T-helper 1 cell treated with Interleukin-12 subunit alpha and Interleukin-12 subunit beta and Interleukin-4 antibody, amounts not matched to agents 30 μg/mL and 1 μg/mL, for 36 hours (primary cell): ENCODE measurements at regions not wholly inside any gene's neighbourhood (a gene's known extent, or its start where the extent isn't known, plus 50 kb on each side); places are given as distances from the start of the nearest gene placed in this dataset.

Source experiments
- H3K27ac Mint-ChIP-seq: one replicate; pipeline ENCODE4 v1.8.0; 2021; ENCODE audit warnings: mild to moderate bottlenecking, mixed read lengths
- H3K27me3 Mint-ChIP-seq: one replicate; pipeline ENCODE4 v1.8.0; 2021; ENCODE audit warnings: low read depth, mixed read lengths
- H3K36me3 Mint-ChIP-seq: one replicate; pipeline ENCODE4 v1.8.0; 2021; ENCODE audit warnings: low read depth, mixed read lengths
- H3K4me1 Mint-ChIP-seq: one replicate; pipeline ENCODE4 v1.8.0; 2021; ENCODE audit warnings: low read depth, mixed read lengths
- H3K4me3 Mint-ChIP-seq: one replicate; pipeline ENCODE4 v1.8.0; 2021; ENCODE audit warnings: mild to moderate bottlenecking, moderate library complexity, mixed read lengths
- H3K9me3 Mint-ChIP-seq: one replicate; pipeline ENCODE4 v1.8.0; 2021; ENCODE audit warnings: mixed read lengths

- H3K9me3 Mint-ChIP-seq = peaks cover 5% of the 10 kb centered on the region
- no peaks in the 10 kb centered on the region for H3K36me3 Mint-ChIP-seq
- H3K27ac Mint-ChIP-seq = no peak overlapping the region
- no peaks in the 10 kb centered on the region for H3K27me3 Mint-ChIP-seq
- no peak overlapping the region for H3K4me3 Mint-ChIP-seq
- H3K4me1 Mint-ChIP-seq = no peaks in the 10 kb centered on the region
Measured at GRCh38 chr16:5500526-5500925, 402.9 kb upstream of the EEF2KMT start.

- no peak overlapping the region for H3K27ac Mint-ChIP-seq
- peaks cover 5% of the 10 kb centered on the region for H3K9me3 Mint-ChIP-seq
- H3K4me1 Mint-ChIP-seq = no peaks in the 10 kb centered on the region
- H3K36me3 Mint-ChIP-seq = no peaks in the 10 kb centered on the region
- no peaks in the 10 kb centered on the region for H3K27me3 Mint-ChIP-seq
- H3K4me3 Mint-ChIP-seq = no peak overlapping the region
Measured at GRCh38 chr16:5498562-5498961, 401.0 kb upstream of the EEF2KMT start.

DNA sequence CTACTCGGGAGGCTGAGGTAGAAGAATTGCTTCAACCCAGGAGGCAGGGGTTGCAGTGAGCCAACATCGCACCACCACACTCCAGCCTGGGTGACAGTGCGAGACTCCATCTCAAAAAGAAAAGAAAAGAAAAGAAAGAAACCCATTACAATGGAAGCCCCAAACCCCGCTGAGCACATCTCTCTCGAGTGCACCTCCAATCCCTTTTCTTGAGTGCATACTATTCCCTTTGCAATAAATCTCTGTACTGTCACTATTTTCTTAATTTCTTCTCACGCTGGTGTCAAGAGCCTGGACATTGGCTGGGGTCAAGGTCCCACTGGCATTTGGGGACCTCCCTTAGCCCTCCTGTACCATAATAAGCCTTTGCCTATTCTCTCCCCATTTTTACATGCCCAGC, 398.4 kb upstream of the EEF2KMT start:
- Mint-ChIP-seq H3K27me3 (no peaks in the 10 kb centered on the region), H3K27ac (no peak overlapping the region)

DNA sequence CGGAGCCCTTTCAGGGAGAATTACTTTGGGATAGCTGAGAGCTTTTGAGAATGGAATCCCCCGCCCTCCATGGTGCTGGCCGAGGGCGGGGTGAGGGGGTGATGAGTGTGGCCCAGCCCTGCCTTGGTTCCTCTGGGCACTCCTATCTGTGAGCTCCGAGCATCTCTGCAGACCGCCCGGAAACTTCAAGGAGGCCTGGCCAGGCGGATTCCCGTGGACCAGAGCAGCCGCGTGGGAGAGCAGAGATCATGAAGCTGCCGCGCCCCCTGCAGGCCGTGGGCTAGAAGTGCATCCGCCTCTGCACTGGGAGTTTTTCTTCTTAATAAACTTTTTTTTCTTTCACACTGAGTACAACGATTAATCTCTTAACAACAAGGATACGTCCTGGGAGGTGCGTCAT, 392.9 kb upstream of the EEF2KMT start:
- no peak overlapping the region for H3K4me3 Mint-ChIP-seq
- no peak overlapping the region for H3K27ac Mint-ChIP-seq
- no peaks in the 10 kb centered on the region for H3K27me3 Mint-ChIP-seq
- no peaks in the 10 kb centered on the region for H3K36me3 Mint-ChIP-seq
- no peaks in the 10 kb centered on the region for H3K4me1 Mint-ChIP-seq
- no peaks in the 10 kb centered on the region for H3K9me3 Mint-ChIP-seq

More for the DNA sequence above, 398.4 kb upstream of the EEF2KMT start:
- H3K4me3 Mint-ChIP-seq = no peak overlapping the region
- H3K4me1 Mint-ChIP-seq = no peaks in the 10 kb centered on the region
- no peaks in the 10 kb centered on the region for H3K36me3 Mint-ChIP-seq
- peaks cover 5% of the 10 kb centered on the region for H3K9me3 Mint-ChIP-seq

DNA sequence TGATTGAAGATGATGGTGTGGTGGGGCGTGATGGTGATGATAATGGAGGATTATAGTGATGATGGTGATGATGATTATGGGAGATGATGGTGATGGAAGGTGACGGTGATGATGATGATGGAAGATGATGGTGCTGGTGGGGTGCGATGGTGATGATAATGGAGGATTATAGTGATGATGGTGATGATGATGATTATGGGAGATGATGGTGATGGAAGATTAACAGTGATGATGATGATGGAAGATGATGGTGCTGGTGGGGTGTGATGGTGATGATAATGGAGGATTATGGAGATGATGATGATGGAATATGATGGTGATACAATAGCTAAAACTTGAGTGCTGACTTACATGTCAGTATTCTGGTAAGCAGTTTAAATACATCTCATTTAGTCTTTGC, 391.0 kb upstream of the EEF2KMT start:
- Mint-ChIP-seq H3K9me3 (no peaks in the 10 kb centered on the region), H3K4me1 (no peaks in the 10 kb centered on the region), H3K27me3 (no peaks in the 10 kb centered on the region), H3K27ac (no peak overlapping the region), H3K36me3 (no peaks in the 10 kb centered on the region), H3K4me3 (no peak overlapping the region)

- H3K27ac Mint-ChIP-seq = no peak overlapping the region
- no peaks in the 10 kb centered on the region for H3K9me3 Mint-ChIP-seq
- no peak overlapping the region for H3K4me3 Mint-ChIP-seq
- H3K36me3 Mint-ChIP-seq = no peaks in the 10 kb centered on the region
- no peaks in the 10 kb centered on the region for H3K27me3 Mint-ChIP-seq
- H3K4me1 Mint-ChIP-seq = no peaks in the 10 kb centered on the region
Measured at GRCh38 chr16:5487728-5488127, 390.1 kb upstream of the EEF2KMT start.

- Mint-ChIP-seq H3K4me1 (no peaks in the 10 kb centered on the region), H3K36me3 (no peaks in the 10 kb centered on the region), H3K4me3 (no peak overlapping the region), H3K27me3 (no peaks in the 10 kb centered on the region), H3K9me3 (no peaks in the 10 kb centered on the region), H3K27ac (no peak overlapping the region)
Measured at GRCh38 chr16:5482256-5482655, 384.7 kb upstream of the EEF2KMT start.

GRCh38 chr16:5480431-5481195, 383.0 kb upstream of the EEF2KMT start:
- H3K27me3 Mint-ChIP-seq = no peaks in the 10 kb centered on the region
- no peak overlapping the region for H3K27ac Mint-ChIP-seq
- no peaks in the 10 kb centered on the region for H3K4me1 Mint-ChIP-seq
- H3K4me3 Mint-ChIP-seq = no peak overlapping the region
- no peaks in the 10 kb centered on the region for H3K9me3 Mint-ChIP-seq
- H3K36me3 Mint-ChIP-seq = no peaks in the 10 kb centered on the region

DNA sequence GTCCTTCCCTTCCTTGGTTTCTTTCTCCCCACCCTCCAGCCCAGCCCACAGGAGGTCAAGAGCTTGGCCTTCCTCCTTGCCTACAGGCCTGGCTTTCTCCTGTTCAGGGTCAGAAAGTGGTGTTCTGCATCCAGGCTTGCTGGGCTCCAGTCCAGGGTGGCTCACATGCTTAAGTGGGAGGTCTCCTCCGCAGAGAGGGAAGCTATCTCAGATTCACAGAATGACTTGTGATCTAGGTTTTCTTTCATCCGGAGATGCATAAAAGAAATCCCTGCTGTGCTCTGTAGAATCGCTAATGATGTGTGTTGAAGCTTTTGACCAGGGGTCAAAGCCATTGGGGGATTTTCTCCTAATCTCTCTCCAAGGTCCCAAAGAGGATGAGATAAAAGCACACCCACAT, 382.3 kb upstream of the EEF2KMT start:
- Mint-ChIP-seq H3K4me1 (no peaks in the 10 kb centered on the region), H3K4me3 (no peak overlapping the region), H3K9me3 (no peaks in the 10 kb centered on the region), H3K27ac (no peak overlapping the region), H3K27me3 (no peaks in the 10 kb centered on the region), H3K36me3 (no peaks in the 10 kb centered on the region)

- Mint-ChIP-seq H3K36me3 (no peaks in the 10 kb centered on the region), H3K4me1 (no peaks in the 10 kb centered on the region), H3K27me3 (no peaks in the 10 kb centered on the region), H3K4me3 (no peak overlapping the region), H3K9me3 (no peaks in the 10 kb centered on the region), H3K27ac (no peak overlapping the region)
Measured at GRCh38 chr16:5478036-5478435, 380.4 kb upstream of the EEF2KMT start.

- H3K4me1 Mint-ChIP-seq = no peaks in the 10 kb centered on the region
- H3K27ac Mint-ChIP-seq = no peak overlapping the region
- no peak overlapping the region for H3K4me3 Mint-ChIP-seq
- no peaks in the 10 kb centered on the region for H3K27me3 Mint-ChIP-seq
- H3K9me3 Mint-ChIP-seq = no peaks in the 10 kb centered on the region
- H3K36me3 Mint-ChIP-seq = no peaks in the 10 kb centered on the region
Measured at GRCh38 chr16:5477251-5477650, 379.7 kb upstream of the EEF2KMT start.

GRCh38 chr16:5472552-5472951, 375.0 kb upstream of the EEF2KMT start:
- no peak overlapping the region for H3K4me3 Mint-ChIP-seq
- no peaks in the 10 kb centered on the region for H3K9me3 Mint-ChIP-seq
- no peaks in the 10 kb centered on the region for H3K4me1 Mint-ChIP-seq
- no peak overlapping the region for H3K27ac Mint-ChIP-seq
- no peaks in the 10 kb centered on the region for H3K27me3 Mint-ChIP-seq
- no peaks in the 10 kb centered on the region for H3K36me3 Mint-ChIP-seq

GRCh38 chr16:5468488-5468887, 370.9 kb upstream of the EEF2KMT start:
- Mint-ChIP-seq H3K9me3 (no peaks in the 10 kb centered on the region), H3K4me3 (no peak overlapping the region), H3K36me3 (no peaks in the 10 kb centered on the region), H3K27ac (no peak overlapping the region), H3K27me3 (no peaks in the 10 kb centered on the region), H3K4me1 (no peaks in the 10 kb centered on the region)

DNA sequence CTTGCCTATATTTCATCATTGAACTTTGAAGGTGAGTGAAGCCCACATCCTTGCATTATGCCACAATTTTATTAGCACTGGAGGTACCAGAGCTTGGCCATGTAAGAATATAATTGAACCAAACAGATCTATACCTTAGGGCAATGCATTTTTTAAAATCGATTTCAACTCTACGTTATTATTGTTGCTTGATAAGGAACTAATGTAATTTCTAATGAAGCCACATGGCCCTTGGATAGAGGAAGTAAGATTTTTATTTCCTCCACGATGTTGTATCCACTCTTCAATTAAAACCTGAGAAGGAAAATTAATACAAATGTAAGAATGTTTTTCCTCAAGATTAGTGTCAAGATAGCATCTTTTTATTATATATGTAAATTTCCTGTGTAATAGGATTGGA, 370.0 kb upstream of the EEF2KMT start:
- H3K9me3 Mint-ChIP-seq = no peaks in the 10 kb centered on the region
- H3K27ac Mint-ChIP-seq = no peak overlapping the region
- H3K27me3 Mint-ChIP-seq = no peaks in the 10 kb centered on the region
- H3K4me3 Mint-ChIP-seq = no peak overlapping the region
- H3K36me3 Mint-ChIP-seq = no peaks in the 10 kb centered on the region
- H3K4me1 Mint-ChIP-seq = no peaks in the 10 kb centered on the region

GRCh38 chr16:5466551-5466950, 369.0 kb upstream of the EEF2KMT start:
- no peak overlapping the region for H3K27ac Mint-ChIP-seq
- no peak overlapping the region for H3K4me3 Mint-ChIP-seq
- H3K9me3 Mint-ChIP-seq = no peaks in the 10 kb centered on the region
- no peaks in the 10 kb centered on the region for H3K27me3 Mint-ChIP-seq
- H3K36me3 Mint-ChIP-seq = no peaks in the 10 kb centered on the region
- no peaks in the 10 kb centered on the region for H3K4me1 Mint-ChIP-seq

DNA sequence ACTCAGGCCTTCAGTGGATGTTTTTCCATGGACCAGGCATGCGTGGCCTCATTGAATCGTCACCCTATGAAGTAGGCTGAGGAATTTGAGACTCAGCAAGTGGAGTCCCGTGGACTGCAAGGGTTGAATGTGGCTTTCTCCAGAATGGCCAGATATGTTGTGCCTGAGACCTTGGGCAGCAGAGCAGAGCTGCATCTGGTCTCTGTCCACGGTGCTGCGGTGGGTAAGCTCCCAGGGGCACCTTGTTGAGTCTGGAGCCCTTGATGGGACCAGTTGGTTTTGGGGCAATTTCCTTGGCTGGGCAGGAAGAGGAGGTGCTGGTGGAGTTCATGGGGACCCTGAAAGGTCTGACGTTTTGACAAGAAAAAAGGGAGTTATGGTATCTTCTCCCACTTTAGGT, 368.1 kb upstream of the EEF2KMT start:
- H3K27ac Mint-ChIP-seq = no peak overlapping the region
- H3K36me3 Mint-ChIP-seq = no peaks in the 10 kb centered on the region
- H3K9me3 Mint-ChIP-seq = no peaks in the 10 kb centered on the region
- no peaks in the 10 kb centered on the region for H3K4me1 Mint-ChIP-seq
- H3K27me3 Mint-ChIP-seq = no peaks in the 10 kb centered on the region
- no peak overlapping the region for H3K4me3 Mint-ChIP-seq
